ENCODE measurements at regions not wholly inside any gene's neighbourhood (a gene's known extent, or its start where the extent isn't known, plus 50 kb on each side); places are given as distances from the start of the nearest gene placed in this dataset.
"Not testable (repeated sequence)": the region's sequence is repeated elsewhere in the genome, so short reads cannot be mapped to it uniquely, and the experiment has no call there.

GRCh38 chr12:102294568-102294967 lies 96.9 kb upstream of the PMCH start:
- H3F3A ChIP-seq (ENCODE audit: insufficient read depth, low read depth): no peaks in the 10 kb centered on the region
- H3K9me3 ChIP-seq (ENCODE audit: insufficient read depth, low read depth): no peaks in the 10 kb centered on the region
- H3K36me3 ChIP-seq (ENCODE audit: low read depth): no peaks in the 10 kb centered on the region
- DNase-seq: no peak
- H3K4me3 ChIP-seq: no peak overlapping the region
- no peak overlapping the region for H2AFZ ChIP-seq
- BruUV-seq (replicated peaks): no TSS peak
- H3K27ac ChIP-seq: no peak overlapping the region
- POLR2A ChIA-PET (ENCODE audit: unreplicated experiment): no interaction called here
- no peak overlapping the region for H3K4me2 ChIP-seq
- CTCF ChIA-PET: no interaction called here
- H4K20me1 ChIP-seq (ENCODE audit: insufficient read depth): no peaks in the 10 kb centered on the region
- H3K4me1 ChIP-seq (replicated peaks; ENCODE audit: insufficient read depth): no peaks in the 10 kb centered on the region
- no peaks in the 10 kb centered on the region for H3K79me2 ChIP-seq (ENCODE audit: low read depth)
- TF ChIP-seq CTCF (conservative IDR thresholded peaks at IDR 0.05): no peak
- no peak for TF ChIP-seq EZH2 (IDR thresholded peaks at IDR 0.05; ENCODE audit: low read depth)
- intact Hi-C loops (cut with micrococcal nuclease; ENCODE audit: unreplicated experiment): no loop called here
- no peaks in the 10 kb centered on the region for H3K27me3 ChIP-seq (ENCODE audit: insufficient read depth, low read depth)
- H3K9me2 ChIP-seq (ENCODE audit: insufficient read depth): no peaks in the 10 kb centered on the region; the same call in 1 of the 2 replicates

GRCh38 chr12:102291498-102292440 lies 94.1 kb upstream of the PMCH start:
- H4K20me1 ChIP-seq (ENCODE audit: insufficient read depth); H3K9me3 ChIP-seq (ENCODE audit: insufficient read depth, low read depth); DNase-seq; H3K4me2 ChIP-seq; POLR2A ChIA-PET (ENCODE audit: unreplicated experiment); H3F3A ChIP-seq (ENCODE audit: insufficient read depth, low read depth); H3K4me3 ChIP-seq; BruUV-seq (replicated peaks); H3K79me2 ChIP-seq (ENCODE audit: low read depth); H3K27ac ChIP-seq; CTCF ChIA-PET; H2AFZ ChIP-seq; H3K36me3 ChIP-seq (ENCODE audit: low read depth); H3K9me2 ChIP-seq (ENCODE audit: insufficient read depth); intact Hi-C loops (cut with micrococcal nuclease; ENCODE audit: unreplicated experiment); H3K4me1 ChIP-seq (replicated peaks; ENCODE audit: insufficient read depth); H3K27me3 ChIP-seq (ENCODE audit: insufficient read depth, low read depth): not testable (repeated sequence)

DNA sequence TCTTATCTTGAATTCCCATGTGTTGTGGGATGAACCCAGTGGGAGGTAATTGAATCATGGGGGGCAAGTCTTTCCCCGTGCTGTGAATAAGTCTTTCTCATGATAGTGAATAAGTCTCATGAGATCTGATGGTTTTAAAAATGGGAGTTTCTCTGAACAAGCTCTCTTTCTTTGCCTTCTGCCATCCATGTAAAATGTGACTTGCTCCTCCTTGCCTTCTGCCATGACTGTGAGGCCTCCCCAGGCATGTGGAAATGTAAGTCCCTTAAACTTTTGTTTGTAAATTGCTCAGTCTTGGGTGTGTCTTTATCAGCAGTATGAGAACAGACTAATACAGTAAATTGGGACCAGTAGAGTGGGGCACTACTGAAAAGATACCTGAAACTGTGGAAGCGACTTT lies 92.1 kb upstream of the PMCH start:
- POLR2A ChIA-PET (ENCODE audit: unreplicated experiment); H3K4me2 ChIP-seq; H4K20me1 ChIP-seq (ENCODE audit: insufficient read depth); H3K4me3 ChIP-seq; H3K9me3 ChIP-seq (ENCODE audit: insufficient read depth, low read depth); intact Hi-C loops (cut with micrococcal nuclease; ENCODE audit: unreplicated experiment); H3K79me2 ChIP-seq (ENCODE audit: low read depth); DNase-seq; BruUV-seq (replicated peaks); H3K27me3 ChIP-seq (ENCODE audit: insufficient read depth, low read depth); CTCF ChIA-PET; H3K4me1 ChIP-seq (replicated peaks; ENCODE audit: insufficient read depth); H3K36me3 ChIP-seq (ENCODE audit: low read depth); H2AFZ ChIP-seq; H3F3A ChIP-seq (ENCODE audit: insufficient read depth, low read depth); H3K9me2 ChIP-seq (ENCODE audit: insufficient read depth); H3K27ac ChIP-seq: not testable (repeated sequence)

- intact Hi-C loops (cut with micrococcal nuclease; ENCODE audit: unreplicated experiment): no loop called here
- Histone ChIP-seq H3K27me3 (ENCODE audit: insufficient read depth, low read depth) (no peaks in the 10 kb centered on the region), H3K9me3 (ENCODE audit: insufficient read depth, low read depth) (peaks cover 4% of the 10 kb centered on the region; the same call in 1 of the 2 replicates), H3K27ac (no peak overlapping the region), H3K4me1 (replicated peaks; ENCODE audit: insufficient read depth) (no peaks in the 10 kb centered on the region), H3K79me2 (ENCODE audit: low read depth) (no peaks in the 10 kb centered on the region), H4K20me1 (ENCODE audit: insufficient read depth) (no peaks in the 10 kb centered on the region), H3K36me3 (ENCODE audit: low read depth) (no peaks in the 10 kb centered on the region), H3K4me2 (no peak overlapping the region), H3K9me2 (ENCODE audit: insufficient read depth) (peaks cover 9% of the 10 kb centered on the region; the same call in 1 of the 2 replicates), H3K4me3 (no peak overlapping the region), H2AFZ (no peak overlapping the region), H3F3A (ENCODE audit: insufficient read depth, low read depth) (no peaks in the 10 kb centered on the region)
- TF ChIP-seq EZH2 (IDR thresholded peaks at IDR 0.05; ENCODE audit: low read depth): no peak
- no peak for TF ChIP-seq CTCF (conservative IDR thresholded peaks at IDR 0.05)
- DNase-seq: no peak
- POLR2A ChIA-PET (ENCODE audit: unreplicated experiment): no interaction called here
- BruUV-seq (replicated peaks): no TSS peak
- CTCF ChIA-PET: no interaction called here
These were observed 83.6 kb upstream of the PMCH start for GRCh38 chr12:102281231-102281630.

- POLR2A ChIA-PET (ENCODE audit: unreplicated experiment); H3K27ac ChIP-seq; H3K79me2 ChIP-seq (ENCODE audit: low read depth); H3K4me2 ChIP-seq; H2AFZ ChIP-seq; H3K9me3 ChIP-seq (ENCODE audit: insufficient read depth, low read depth); H4K20me1 ChIP-seq (ENCODE audit: insufficient read depth); H3K9me2 ChIP-seq (ENCODE audit: insufficient read depth); H3K36me3 ChIP-seq (ENCODE audit: low read depth); CTCF ChIA-PET; H3K4me3 ChIP-seq; DNase-seq; H3K27me3 ChIP-seq (ENCODE audit: insufficient read depth, low read depth); H3F3A ChIP-seq (ENCODE audit: insufficient read depth, low read depth); BruUV-seq (replicated peaks); H3K4me1 ChIP-seq (replicated peaks; ENCODE audit: insufficient read depth); intact Hi-C loops (cut with micrococcal nuclease; ENCODE audit: unreplicated experiment): not testable (repeated sequence)
These were observed 58.1 kb upstream of the PMCH start for GRCh38 chr12:102255687-102256086.

- CTCF ChIA-PET; POLR2A ChIA-PET (ENCODE audit: unreplicated experiment); H3K36me3 ChIP-seq (ENCODE audit: low read depth); H4K20me1 ChIP-seq (ENCODE audit: insufficient read depth); H3K27me3 ChIP-seq (ENCODE audit: insufficient read depth, low read depth); H3K79me2 ChIP-seq (ENCODE audit: low read depth); DNase-seq; H3F3A ChIP-seq (ENCODE audit: insufficient read depth, low read depth); intact Hi-C loops (cut with micrococcal nuclease; ENCODE audit: unreplicated experiment); H3K4me2 ChIP-seq; H3K4me3 ChIP-seq; H3K9me3 ChIP-seq (ENCODE audit: insufficient read depth, low read depth); H3K4me1 ChIP-seq (replicated peaks; ENCODE audit: insufficient read depth); H3K9me2 ChIP-seq (ENCODE audit: insufficient read depth); BruUV-seq (replicated peaks); H2AFZ ChIP-seq; H3K27ac ChIP-seq: not testable (repeated sequence)
These were observed 53.4 kb upstream of the PMCH start for GRCh38 chr12:102251005-102251404.
